ENCODE measurements at regions not wholly inside any gene's neighbourhood (a gene's known extent, or its start where the extent isn't known, plus 50 kb on each side); places are given as distances from the start of the nearest gene placed in this dataset.

DNA sequence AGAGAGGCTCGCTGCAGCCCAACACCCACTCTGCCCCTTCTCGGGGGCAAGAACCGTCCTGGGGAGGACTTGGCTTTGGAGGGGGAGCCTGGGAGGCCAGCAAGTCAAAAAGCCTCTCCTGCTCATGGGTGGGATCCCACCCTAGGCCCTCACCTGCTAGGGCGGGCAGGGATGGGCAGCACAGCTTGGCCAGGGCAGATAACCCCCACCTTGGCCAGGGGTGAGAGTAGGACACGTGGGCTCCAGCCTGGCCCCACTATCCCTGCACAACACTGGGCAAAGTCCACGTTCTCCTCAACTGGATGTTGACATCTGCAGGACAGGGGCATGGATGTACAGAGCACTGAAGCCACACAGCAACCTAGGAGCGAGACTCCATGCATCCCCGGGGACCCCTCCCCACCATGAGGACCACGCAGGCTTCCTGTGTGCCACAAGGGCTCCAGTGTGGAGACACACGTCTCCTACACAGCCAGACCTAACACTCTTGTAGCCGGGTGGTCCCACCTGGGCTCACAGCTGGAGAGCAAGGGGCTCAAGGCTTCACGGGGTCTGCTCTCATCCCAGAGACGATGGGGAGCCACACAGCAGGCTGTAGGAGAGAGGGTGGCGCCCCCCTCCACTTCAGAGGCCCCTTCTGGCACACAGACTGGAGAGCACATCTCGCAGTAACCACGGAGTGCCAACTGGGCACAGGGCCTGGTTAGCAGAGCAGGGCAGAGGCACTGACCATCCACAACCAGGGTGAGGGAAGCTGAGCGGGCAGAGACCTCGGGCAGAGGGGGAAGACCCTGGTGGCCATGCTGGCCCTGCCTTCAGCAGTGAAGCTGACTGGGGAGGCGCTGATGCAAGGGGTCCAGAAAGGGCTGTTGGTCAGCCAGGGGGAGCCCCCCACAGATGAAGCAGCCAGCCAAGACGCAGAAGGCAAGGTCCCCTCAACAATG, 171.1 kb downstream of the CRYBB2 start (continued):
- TF ChIP-seq, protein P1, sequence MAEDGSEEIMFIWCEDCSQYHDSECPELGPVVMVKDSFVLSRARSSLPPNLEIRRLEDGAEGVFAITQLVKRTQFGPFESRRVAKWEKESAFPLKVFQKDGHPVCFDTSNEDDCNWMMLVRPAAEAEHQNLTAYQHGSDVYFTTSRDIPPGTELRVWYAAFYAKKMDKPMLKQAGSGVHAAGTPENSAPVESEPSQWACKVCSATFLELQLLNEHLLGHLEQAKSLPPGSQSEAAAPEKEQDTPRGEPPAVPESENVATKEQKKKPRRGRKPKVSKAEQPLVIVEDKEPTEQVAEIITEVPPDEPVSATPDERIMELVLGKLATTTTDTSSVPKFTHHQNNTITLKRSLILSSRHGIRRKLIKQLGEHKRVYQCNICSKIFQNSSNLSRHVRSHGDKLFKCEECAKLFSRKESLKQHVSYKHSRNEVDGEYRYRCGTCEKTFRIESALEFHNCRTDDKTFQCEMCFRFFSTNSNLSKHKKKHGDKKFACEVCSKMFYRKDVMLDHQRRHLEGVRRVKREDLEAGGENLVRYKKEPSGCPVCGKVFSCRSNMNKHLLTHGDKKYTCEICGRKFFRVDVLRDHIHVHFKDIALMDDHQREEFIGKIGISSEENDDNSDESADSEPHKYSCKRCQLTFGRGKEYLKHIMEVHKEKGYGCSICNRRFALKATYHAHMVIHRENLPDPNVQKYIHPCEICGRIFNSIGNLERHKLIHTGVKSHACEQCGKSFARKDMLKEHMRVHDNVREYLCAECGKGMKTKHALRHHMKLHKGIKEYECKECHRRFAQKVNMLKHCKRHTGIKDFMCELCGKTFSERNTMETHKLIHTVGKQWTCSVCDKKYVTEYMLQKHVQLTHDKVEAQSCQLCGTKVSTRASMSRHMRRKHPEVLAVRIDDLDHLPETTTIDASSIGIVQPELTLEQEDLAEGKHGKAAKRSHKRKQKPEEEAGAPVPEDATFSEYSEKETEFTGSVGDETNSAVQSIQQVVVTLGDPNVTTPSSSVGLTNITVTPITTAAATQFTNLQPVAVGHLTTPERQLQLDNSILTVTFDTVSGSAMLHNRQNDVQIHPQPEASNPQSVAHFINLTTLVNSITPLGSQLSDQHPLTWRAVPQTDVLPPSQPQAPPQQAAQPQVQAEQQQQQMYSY (CRISPR knock-in tag; IDR thresholded peaks at IDR 0.05) = no peak
- TF ChIP-seq ZNF263 (CRISPR knock-in tag; IDR thresholded peaks at IDR 0.05) (peak; percentile 35; the same call in 1 of the 2 replicates), ZNF20 (CRISPR knock-in tag; IDR thresholded peaks at IDR 0.05) (no peak), HOXA5 (CRISPR knock-in tag; IDR thresholded peaks at IDR 0.05) (no peak), KDM5A (IDR thresholded peaks at IDR 0.05; ENCODE audit: borderline replicate concordance, low read length) (no peak), MYC (CRISPR knock-in tag; IDR thresholded peaks at IDR 0.05; ENCODE audit: borderline replicate concordance) (peak; percentile 88), U2AF2 (IDR thresholded peaks at IDR 0.05; ENCODE audit: low read depth, low read length) (no peak)
- TF ChIP-seq, protein P2, sequence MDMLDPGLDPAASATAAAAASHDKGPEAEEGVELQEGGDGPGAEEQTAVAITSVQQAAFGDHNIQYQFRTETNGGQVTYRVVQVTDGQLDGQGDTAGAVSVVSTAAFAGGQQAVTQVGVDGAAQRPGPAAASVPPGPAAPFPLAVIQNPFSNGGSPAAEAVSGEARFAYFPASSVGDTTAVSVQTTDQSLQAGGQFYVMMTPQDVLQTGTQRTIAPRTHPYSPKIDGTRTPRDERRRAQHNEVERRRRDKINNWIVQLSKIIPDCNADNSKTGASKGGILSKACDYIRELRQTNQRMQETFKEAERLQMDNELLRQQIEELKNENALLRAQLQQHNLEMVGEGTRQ (IDR thresholded peaks at IDR 0.05; ENCODE audit: low read depth, low read length) = no peak
- TF ChIP-seq, protein P2 (CRISPR knock-in tag; IDR thresholded peaks at IDR 0.05; ENCODE audit: borderline replicate concordance) = no peak; the same call in 1 of the 2 replicates
- TF ChIP-seq, protein P3, sequence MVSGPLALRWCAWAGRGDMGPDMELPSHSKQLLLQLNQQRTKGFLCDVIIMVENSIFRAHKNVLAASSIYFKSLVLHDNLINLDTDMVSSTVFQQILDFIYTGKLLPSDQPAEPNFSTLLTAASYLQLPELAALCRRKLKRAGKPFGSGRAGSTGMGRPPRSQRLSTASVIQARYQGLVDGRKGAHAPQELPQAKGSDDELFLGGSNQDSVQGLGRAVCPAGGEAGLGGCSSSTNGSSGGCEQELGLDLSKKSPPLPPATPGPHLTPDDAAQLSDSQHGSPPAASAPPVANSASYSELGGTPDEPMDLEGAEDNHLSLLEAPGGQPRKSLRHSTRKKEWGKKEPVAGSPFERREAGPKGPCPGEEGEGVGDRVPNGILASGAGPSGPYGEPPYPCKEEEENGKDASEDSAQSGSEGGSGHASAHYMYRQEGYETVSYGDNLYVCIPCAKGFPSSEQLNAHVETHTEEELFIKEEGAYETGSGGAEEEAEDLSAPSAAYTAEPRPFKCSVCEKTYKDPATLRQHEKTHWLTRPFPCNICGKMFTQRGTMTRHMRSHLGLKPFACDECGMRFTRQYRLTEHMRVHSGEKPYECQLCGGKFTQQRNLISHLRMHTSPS (CRISPR knock-in tag; IDR thresholded peaks at IDR 0.05; ENCODE audit: low read depth) = peak; percentile 87; the same call in 1 of the 2 replicates
- TF ChIP-seq, protein P4, sequence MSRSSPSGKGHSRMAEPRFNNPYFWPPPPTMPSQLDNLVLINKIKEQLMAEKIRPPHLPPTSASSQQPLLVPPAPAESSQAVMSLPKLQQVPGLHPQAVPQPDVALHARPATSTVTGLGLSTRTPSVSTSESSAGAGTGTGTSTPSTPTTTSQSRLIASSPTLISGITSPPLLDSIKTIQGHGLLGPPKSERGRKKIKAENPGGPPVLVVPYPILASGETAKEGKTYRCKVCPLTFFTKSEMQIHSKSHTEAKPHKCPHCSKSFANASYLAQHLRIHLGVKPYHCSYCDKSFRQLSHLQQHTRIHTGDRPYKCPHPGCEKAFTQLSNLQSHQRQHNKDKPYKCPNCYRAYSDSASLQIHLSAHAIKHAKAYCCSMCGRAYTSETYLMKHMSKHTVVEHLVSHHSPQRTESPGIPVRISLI (CRISPR knock-in tag; IDR thresholded peaks at IDR 0.05; ENCODE audit: borderline replicate concordance) = no peak
- TF ChIP-seq, protein P5, sequence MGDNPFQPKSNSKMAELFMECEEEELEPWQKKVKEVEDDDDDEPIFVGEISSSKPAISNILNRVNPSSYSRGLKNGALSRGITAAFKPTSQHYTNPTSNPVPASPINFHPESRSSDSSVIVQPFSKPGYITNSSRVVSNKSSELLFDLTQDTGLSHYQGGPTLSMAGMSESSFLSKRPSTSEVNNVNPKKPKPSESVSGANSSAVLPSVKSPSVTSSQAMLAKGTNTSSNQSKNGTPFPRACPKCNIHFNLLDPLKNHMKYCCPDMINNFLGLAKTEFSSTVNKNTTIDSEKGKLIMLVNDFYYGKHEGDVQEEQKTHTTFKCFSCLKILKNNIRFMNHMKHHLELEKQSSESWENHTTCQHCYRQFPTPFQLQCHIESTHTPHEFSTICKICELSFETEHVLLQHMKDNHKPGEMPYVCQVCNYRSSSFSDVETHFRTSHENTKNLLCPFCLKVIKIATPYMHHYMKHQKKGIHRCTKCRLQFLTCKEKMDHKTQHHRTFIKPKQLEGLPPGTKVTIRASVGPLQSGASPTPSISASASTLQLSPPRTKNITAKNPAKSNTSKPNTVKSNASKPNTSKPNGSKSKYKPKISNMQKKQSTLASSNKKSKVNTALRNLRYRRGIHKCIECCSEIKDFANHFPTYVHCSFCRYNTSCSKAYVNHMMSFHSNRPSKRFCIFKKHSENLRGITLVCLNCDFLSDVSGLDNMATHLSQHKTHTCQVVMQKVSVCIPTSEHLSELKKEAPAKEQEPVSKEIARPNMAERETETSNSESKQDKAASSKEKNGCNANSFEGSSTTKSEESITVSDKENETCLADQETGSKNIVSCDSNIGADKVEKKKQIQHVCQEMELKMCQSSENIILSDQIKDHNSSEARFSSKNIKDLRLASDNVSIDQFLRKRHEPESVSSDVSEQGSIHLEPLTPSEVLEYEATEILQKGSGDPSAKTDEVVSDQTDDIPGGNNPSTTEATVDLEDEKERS (CRISPR knock-in tag; IDR thresholded peaks at IDR 0.05) = no peak
- TF ChIP-seq, protein P6, sequence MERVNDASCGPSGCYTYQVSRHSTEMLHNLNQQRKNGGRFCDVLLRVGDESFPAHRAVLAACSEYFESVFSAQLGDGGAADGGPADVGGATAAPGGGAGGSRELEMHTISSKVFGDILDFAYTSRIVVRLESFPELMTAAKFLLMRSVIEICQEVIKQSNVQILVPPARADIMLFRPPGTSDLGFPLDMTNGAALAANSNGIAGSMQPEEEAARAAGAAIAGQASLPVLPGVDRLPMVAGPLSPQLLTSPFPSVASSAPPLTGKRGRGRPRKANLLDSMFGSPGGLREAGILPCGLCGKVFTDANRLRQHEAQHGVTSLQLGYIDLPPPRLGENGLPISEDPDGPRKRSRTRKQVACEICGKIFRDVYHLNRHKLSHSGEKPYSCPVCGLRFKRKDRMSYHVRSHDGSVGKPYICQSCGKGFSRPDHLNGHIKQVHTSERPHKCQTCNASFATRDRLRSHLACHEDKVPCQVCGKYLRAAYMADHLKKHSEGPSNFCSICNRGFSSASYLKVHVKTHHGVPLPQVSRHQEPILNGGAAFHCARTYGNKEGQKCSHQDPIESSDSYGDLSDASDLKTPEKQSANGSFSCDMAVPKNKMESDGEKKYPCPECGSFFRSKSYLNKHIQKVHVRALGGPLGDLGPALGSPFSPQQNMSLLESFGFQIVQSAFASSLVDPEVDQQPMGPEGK (CRISPR knock-in tag; IDR thresholded peaks at IDR 0.05) = peak; percentile 91

Data from HepG2 (cell line).